ENCODE measurements at regions not wholly inside any gene's neighbourhood (a gene's known extent, or its start where the extent isn't known, plus 50 kb on each side); places are given as distances from the start of the nearest gene placed in this dataset.

DNA sequence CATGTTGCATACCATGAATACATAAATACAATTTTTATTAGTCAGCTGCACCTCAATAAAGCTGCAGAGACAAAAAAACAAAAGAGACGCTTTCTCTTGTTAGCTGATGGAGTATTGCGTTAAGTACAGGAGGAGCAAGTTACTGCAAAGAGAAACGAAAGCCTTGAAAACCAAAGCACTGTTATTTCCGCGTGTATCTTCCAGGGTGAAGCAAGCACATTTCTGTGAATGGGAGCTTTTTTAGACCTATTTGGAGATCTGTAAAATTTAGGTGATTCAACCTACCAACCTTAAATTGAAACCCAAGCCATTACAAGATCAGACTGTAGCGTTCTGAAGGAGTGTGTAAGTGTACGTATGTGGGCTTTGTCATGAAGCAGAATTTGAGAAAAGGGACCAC is 390.4 kb downstream of the SOX9 start:
- no peak for DNase-seq

DNA sequence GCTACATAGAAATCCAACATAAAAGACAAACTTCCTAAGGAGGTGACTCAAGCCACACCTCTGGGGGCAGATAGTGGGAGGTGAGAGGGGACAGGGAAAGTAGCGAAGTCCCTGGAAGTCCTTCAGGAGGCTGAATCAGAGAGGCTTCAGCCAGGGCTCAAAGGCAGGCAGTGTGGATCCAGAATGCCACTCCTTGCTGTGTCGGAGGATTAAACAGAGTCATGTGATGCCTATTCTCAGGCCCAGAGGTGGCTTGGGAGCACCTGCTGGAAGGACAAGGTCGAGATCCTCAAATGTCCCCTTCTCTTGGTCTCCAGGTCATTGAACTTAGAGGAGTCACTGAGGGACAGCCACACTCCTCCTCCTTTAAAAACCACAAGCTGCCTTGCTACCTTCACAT is 391.1 kb downstream of the SOX9 start:
- DNase-seq: no peak

DNA sequence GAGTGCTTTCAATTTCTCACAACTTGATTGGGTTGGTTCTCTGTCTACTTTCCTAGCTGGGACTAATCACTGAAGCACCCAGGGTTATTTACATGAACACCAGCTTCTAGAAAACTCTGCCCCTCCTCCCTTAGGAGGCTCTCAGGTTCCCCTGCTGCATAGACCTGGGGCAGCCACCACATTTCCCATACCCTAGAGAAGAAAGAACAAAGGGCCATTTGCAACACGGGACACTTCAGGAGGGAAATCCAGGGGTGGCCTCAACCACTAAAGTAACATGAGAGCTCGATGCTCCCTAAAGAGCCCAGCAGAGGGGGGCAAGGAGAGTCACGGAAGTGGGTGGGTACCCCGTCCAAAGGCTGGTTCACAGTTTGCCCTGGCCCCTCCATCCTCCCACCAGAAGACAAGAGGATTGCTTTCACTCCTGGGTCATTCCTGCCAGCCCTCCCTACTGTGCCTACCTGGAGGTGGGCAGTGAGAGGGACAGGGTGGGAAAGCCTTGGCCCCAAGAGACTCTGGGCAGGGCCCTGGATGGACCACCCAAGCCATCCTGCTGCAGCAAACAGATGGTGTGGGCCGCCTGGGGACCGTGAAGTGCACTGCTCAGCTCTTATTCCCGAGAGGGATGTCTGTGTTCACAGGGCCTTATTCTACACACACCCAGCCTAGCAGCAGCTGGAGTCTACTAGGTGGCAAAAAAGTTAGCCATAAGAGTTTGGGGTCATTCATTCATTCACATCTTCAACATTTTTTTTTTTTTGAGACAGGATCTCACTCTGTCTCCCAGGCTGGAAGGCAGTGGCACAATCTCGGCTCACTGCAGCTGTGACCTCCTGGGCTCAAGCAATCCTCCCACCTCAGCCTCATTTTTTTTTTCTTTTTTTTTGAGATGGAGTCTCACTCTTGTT is 392.1 kb downstream of the SOX9 start:
- peak; percentile 85 for DNase-seq

DNA sequence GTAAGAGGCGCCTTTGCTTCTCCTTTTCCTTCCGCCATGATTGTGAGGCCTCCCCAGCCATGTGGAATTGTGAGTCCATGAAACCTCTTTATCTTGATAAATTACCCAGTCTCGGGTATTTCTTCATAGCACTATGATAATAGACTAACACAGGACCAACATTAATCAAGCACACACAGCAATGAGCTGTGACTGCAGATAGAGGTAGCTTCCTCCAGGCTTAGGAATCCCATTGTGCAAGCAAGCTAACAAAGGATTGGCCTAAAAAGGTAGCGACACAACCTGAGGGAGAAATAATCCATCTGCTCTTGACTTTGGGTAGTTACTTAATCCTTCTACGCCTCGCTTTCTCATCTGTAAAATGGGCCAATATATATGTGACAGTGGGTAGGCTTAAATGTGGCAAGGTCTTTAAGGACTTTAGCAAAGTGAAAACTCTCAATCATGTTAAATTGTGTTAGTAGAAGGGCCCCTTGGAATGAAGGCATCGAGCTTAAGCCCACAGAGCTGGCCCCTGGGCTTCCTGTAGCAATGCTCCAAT is 393.6 kb downstream of the SOX9 start:
- DNase-seq: no peak

DNA sequence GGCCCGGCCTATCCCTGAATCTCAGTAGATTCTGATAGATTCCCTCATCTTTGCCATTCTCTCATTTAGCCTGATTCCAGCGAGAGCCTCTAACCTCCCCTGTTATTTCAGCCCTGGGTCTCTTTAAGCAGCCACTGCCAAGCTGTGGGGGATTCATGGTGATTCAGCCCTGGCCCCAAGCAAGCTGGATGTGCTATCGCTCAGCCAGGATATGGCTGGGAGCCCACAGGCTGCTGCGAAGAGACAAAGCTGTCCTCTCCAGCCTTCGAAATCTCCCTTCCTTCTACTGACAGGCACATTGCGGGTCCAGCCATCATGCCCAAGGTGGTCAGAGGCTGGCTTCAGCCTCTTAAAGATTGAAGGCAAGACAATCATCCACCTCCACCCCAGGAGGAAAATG is 394.1 kb downstream of the SOX9 start:
- DNase-seq: no peak

DNA sequence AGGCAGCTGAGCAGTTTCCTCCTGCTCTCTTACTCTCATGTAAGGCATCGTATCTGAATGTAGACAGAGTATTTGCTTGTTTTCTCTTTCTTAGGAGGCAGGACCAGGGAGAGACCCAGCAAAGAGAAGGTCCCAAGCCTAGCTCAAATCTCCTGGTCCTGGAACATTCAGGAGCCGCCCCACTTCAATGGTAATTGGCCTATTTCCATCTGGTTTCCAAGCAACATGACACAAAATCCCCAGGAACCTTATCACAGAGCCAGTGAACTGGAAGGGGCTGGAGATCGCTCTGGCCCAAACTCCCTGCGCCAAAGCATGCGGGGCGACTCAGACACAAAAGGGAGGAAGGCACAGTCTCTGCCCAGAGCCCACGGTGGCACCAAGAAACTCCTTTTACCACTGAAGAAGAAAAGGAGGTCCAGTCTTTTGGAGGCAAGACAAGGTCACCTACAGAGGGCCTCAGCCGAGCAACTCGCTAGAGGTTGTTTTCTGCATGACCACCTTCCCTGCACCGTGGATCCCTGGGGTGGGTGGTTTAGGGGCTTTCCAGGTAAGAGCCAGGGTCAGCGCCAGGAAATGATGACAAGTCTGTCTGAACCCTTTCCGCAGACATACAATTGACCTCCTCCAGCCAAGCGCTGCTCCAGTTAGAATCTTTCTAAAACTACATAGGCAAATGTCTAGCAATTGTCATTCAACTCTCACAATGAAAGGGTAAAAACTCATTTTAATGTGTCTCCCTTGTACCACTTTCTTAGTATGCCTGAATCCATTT is 394.7 kb downstream of the SOX9 start:
- peak; percentile 52 for DNase-seq

DNA sequence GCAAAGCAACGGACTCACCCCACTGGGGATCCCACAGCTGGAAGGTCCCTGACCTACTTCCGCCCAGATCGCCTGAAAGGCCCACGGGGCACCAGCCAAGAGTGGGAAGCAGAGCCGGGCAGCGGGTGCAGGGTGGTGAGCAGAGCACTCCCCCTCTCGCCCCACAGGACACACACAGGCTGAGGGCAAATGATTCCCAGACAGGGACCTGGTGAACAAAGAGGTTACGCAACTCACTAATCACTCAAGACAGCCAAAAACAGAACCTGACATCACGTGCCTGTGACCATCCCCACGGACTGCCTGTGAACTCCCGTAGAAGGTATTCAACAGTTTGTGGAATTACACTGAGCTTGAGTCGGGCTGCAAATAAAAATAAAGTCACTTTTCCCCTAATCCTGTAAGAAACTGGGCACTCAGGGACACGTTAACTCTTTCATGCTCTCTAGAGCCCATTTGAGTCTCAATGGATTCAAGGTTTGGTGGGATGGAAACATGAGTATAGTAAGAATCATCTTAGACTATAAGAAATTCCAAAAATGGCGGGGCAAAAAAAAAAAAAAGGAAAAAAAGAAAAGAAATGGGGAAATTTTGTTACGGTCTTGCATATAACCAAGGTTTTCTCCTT is 396.1 kb downstream of the SOX9 start:
- DNase-seq: no peak

DNA sequence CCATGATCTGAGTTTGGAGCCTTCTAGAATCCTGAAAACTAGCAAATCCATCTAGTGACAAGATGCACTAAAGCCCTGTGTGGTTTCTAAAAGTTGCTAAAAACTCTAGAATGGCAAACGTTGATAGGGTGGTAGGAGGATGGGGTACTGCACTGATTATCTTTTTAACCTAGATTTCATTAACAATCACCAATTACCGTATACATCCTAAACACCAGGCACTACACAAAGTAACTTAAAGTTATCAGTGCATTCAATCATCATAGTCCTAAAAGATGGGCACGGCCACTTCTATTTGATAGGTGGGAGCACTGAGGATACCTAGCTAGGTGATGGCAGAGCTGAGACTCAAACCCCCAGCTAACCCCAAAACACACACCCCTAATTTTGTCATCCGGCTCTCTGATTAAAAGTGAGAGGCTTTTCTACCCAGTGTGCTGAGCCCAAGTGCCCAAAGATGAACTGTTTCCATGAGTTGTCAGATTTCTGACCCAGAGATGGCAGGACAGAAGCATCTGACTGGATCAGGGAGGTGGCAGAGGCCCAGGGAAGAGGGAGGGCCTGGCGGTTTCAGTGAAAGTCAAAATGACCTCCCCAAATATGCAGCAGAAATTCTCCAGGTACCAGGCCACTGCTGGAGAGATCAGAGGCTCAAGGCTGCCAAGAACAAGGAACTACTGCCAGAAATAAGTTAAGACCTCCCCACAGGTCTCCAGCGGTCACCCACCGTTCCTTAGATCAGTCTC is 396.8 kb downstream of the SOX9 start:
- no peak for DNase-seq

DNA sequence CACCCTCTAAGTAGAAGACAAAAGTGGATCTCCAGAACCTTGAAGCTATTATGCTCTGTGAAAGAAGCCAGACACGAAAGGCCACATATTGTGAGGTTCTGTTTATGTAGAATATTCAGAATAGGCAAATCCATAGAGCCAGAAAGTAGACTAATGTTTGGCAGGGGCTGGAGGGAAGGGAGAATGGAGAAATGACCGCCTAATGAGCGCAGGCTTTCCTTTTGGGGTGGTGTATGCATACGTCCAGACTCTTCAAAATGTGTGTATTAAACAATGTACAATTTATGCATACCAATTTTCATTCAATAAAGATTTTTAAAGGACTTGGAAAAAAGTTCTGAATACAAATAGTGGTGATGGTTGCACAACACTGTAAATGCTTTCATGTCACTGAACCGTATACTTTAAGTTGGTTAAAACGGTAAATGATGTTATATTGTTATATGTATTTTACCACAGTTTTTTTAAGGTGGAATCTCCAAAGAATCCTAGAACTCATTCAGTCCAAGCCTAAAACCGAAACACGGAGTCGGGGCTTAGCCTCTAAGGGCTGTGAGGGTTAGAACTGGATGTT is 397.4 kb downstream of the SOX9 start:
- DNase-seq: no peak

DNA sequence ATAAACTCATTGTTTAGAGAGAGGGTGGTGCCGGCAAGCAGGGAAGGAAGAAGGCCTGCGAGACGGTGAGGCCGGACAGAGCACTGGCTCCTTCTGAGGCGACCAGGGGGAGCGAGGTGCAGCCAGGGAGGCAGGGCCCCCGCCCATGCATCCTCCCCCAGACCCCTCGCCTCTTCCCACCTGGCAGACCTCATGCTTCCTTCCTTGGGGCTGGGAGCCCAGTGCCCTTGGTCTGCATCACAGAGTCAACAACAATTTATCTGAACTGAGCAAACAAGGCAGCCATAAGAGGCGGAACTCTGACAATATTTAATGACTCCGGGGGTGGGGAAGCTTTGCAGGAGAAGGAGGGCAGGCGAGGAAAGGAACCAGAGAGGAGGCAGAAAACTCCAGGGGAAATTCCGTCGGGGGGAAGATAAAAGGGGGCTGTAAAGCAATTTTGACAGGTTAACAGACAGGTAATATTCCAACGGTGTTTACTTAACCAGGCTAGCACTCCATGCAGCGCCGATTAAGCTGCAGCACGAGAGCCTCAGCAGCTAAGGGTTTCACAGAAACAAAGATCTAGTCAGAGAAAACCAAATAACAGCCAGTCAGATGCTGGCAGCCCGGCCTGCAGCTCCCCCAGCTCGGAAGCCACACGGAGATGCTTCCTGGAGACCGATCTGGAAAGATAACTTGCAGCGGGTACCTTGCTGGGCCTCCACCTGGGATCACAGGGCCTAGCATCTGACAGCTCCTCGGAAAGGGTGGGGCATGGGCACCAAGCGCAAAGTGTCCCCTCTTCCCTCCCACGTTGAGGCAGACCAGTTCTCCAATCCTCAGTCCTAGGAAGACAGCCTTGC is 398.2 kb downstream of the SOX9 start:
- peak; percentile 77 for DNase-seq

DNA sequence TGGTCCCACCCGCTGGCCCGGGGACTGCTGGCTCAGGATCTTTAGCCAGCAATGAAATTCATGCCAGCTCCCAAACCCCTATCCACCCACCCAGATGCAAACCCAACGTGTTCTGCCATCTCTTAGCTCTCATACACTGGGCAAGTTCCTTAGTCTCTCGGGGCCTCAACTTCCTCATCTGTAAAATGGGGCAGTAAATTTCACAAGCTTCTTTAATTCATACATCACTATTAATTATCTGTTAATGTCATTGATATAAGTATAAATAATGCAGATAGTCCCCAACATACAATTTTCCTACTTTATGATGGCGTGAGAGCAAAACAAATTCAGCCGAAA is 398.7 kb downstream of the SOX9 start:
- DNase-seq: no peak

DNA sequence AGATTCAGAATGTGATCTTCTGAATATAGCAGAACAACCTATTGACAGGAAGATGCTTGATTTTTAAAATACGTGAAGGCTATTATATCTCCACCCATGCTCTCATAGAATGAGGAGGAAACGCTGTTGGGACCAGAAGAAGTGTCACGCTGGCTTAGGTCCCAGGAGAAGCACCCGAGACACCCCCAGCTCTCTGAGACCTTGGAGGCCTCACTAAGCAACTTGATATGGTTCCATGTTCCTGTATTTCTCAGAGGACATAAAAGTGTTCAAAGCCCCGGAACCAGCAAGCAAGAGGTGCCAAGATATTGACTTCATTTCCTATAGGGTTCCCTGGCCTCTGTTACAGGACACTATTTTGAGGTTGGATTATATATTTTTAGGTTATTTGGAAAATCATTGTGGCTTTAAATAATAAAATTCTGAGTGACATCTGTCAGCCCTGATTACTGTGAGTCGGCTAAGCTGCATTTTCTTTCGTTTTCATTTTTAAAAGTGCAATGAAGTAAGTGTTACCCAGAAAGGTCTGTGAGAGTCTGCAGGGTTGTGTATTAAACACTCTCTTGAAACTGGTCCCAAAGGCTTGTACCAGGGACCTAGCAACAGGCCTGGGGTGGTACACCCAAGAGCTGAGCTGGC is 400.0 kb downstream of the SOX9 start:
- DNase-seq: no peak

DNA sequence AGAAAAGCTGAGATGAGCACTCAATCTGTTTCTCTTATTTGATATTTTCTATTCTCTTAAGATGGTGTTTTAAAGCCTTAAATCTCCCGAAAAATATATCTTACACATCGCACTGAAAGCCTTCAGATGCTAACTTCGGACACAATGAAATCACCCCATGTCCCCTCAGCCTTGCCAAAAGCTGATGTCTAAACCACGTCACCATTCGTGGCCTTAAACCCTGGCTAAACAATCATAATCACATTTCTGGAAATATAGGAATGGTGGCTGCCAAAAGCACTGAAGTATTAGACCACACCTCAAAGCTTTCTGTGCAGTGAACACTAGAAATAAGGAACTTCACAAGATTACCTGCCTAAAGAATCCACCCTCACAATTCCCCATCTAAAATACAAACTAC is 402.7 kb downstream of the SOX9 start:
- DNase-seq: no peak

DNA sequence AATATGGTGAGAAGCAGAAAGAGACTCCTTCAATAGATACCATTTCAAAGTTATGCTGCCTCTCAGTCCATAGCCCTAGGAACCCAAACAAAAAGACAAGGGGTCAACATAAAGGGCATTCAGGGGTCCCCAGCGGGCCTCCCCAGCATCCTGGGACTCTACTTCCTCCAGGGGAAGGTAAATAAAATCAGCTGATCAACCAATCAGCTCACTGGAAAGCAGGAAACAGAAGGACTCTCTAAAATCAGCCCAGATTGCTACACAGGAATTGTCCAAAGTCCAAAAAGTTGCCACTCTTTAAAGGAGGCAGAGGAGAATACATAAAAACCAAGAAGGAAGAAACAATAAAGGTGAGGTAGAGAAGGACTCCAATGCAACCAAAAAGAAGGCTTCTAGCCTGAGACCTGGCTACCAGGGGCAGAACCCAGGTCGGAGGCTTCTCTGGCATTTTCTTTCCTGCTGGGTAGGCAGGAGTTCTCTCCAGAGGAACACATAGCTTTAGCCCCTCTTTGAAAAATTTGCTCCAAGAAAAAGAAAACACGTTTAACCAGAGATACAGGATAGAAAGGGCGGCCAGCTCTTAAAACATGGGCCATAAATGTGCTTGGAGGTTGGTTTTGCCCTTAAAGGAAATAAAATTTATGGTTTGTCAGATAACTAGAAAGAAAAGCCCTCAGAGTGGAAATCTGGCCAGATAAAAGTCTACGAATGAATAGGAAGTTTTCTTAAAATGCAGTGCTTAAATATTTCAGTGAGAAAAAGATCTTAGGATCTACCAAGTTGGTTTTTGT is 404.6 kb downstream of the SOX9 start:
- no peak for DNase-seq

DNA sequence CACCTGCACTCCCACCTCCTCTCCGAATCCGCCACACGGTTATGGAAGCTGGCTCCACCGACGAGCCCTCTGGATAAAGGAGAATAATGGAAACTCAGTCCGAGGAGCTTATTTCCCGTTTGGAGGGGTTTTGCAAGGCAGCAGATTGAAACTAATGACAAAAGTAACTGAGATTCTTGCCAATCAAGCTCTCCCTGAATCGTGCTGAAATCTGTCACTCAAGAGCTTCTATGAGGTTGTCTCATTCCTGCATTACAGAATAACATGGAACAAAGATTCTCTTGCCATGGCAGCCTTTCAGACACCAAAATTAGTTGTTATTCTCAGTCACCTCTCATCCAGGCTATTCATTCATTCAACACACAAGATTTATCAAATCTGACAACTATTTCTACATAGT is 405.9 kb downstream of the SOX9 start:
- DNase-seq: no peak

DNA sequence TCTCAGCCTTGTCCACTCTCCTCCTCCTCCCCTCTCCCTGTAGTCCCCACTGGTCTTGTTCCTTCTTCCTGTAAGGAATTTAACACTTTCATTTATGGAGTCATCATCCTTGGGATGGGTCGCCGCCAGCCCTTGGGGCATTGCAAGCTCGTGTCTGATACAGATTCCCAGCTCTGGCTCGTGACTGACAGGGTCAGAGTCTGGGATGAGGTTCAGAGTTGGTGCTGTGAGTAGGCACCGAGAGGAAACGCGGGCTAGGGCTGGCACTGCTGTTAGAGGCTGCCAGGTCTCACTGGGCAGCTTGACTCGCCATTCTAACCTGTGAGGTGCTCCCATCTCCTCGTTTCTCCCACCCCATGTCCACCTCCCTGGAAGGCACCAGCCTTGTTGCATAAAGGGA is 407.0 kb downstream of the SOX9 start:
- DNase-seq: no peak

DNA sequence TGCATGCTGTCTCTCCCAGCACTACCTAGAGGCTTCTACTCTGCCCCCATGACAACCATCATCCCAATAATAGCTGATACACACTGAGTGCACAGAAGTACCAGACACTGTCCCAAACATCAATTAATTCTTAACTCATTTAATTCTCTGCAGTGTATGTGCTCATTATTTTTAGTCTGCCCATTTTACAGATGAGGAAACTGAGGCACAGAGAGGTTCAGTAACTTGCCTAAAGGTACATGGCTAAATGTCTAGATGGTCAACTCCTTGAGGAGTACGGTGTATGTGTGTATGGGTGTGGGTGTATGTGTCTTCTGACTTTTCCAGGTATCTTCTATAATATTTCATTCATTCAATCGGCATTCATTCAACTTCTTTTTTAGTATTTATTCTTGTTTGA is 407.9 kb downstream of the SOX9 start:
- DNase-seq: no peak

DNA sequence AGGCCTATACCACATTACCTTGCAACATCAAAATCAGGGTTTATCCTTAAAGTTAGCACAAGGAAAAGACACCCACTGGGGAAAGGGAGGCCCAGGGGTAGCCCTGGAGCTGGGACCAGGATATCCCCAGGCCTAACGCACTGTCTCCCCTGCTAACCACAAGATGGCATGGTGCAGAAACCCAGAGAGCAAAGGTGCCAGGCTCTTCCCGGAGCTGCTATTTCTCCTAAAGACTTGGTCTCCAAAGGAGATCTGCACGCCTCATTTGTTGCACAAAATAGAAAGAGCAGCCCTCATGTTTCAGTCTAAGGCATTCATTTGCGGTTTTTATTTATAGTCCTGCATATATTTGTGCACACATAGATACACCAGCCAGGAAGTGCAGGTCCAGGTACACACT is 408.6 kb downstream of the SOX9 start:
- DNase-seq: no peak

DNA sequence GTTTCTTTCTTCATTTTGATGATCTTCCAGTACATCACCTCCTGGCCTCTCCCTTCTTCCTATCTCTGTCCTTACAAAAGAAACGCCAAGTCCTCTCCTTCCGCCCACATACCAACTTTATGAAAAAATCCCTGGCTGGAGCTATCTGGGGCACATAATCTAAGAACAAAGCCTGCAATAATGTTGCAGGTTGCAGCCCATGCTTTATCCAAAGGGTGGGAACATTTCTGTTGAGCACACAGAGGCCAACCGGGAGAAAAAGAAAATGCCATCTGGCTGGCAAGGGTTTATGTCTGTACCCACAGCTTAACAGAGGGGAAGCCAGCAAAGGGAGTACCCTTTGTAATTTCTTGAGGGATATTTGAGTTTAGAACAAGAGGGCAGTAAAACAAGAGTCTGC is 409.6 kb downstream of the SOX9 start:
- no peak for DNase-seq

DNA sequence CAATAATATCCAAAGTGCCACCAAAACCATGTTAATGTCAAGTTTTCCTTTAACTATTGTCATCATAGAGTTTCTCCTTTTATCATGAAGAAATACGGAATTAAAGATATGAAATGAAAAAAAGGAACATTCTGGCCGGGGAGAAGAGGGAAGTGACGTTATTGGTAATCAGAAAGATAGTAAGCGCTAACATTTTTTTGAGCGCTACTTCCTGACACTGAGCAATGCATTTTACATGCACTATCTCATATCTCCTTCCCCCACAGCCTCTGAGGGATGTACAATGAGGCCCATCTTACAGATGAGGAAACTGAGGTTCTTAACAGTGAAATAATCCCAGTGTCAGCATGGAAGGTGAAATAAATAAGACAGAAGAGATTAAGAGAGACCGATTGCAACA is 410.9 kb downstream of the SOX9 start:
- DNase-seq: no peak

Measured in NCI-H1436 (cell line).